Activated CD4-positive, alpha-beta T cell treated with anti-CD3 and anti-CD28 coated beads, Interleukin-2, amount 50 U/mL, for 48 hours (primary cell): ENCODE measurements at regions not wholly inside any gene's neighbourhood (a gene's known extent, or its start where the extent isn't known, plus 50 kb on each side); places are given as distances from the start of the nearest gene placed in this dataset.
A peak's percentile ranks its signal among the peaks of the same experiment; 100 is the strongest.
"Not testable (repeated sequence)": the region's sequence is repeated elsewhere in the genome, so short reads cannot be mapped to it uniquely, and the experiment has no call there.

Experiments
- DNase-seq, 2 experiments: peaks; one replicate each; pipeline ENCODE4 v3.0.0-alpha.2; 2020

GRCh38 chr2:242010252-242011166 lies 141.0 kb downstream of the RTP5 start:
- not testable (repeated sequence) for DNase-seq

GRCh38 chr2:242011167-242011513 lies 141.6 kb downstream of the RTP5 start:
- peak; percentile 17 to 31 for DNase-seq

GRCh38 chr2:242011516-242011915 lies 142.0 kb downstream of the RTP5 start:
- DNase-seq: no peak

GRCh38 chr2:242011991-242012764 lies 142.6 kb downstream of the RTP5 start:
- DNase-seq: no peak

GRCh38 chr2:242012956-242013764 lies 143.6 kb downstream of the RTP5 start:
- DNase-seq: no peak

- no peak for DNase-seq
Measured at GRCh38 chr2:242013771-242014170, 144.2 kb downstream of the RTP5 start.

- no peak for DNase-seq
Measured at GRCh38 chr2:242015108-242016065, 145.9 kb downstream of the RTP5 start.

- no peak for DNase-seq
Measured at GRCh38 chr2:242017086-242017485, 147.6 kb downstream of the RTP5 start.

GRCh38 chr2:242018416-242018815 lies 148.9 kb downstream of the RTP5 start:
- DNase-seq: not testable (repeated sequence)

GRCh38 chr2:242019344-242019743 lies 149.8 kb downstream of the RTP5 start:
- no peak for DNase-seq

GRCh38 chr2:242020196-242021004 lies 150.9 kb downstream of the RTP5 start:
- DNase-seq: no peak

GRCh38 chr2:242022550-242023290 lies 153.2 kb downstream of the RTP5 start:
- no peak for DNase-seq

GRCh38 chr2:242024751-242025355 lies 155.3 kb downstream of the RTP5 start:
- no peak for DNase-seq

GRCh38 chr2:242027676-242028450 lies 158.3 kb downstream of the RTP5 start:
- DNase-seq: no peak

- DNase-seq: no peak
Measured at GRCh38 chr2:242029422-242030225, 160.1 kb downstream of the RTP5 start.

GRCh38 chr2:242030226-242030575 lies 160.7 kb downstream of the RTP5 start:
- no peak for DNase-seq

- no peak for DNase-seq
Measured at GRCh38 chr2:242030858-242031257, 161.3 kb downstream of the RTP5 start.

- peak; percentile 22 to 25 for DNase-seq
Measured at GRCh38 chr2:242031481-242032019, 162.0 kb downstream of the RTP5 start.
